Stimulated activated CD8-positive, alpha-beta memory T cell treated with anti-CD3 and anti-CD28 coated beads, Interleukin-15, amount 100 ng/mL, for 48 hours (primary cell): ENCODE measurements at regions not wholly inside any gene's neighbourhood (a gene's known extent, or its start where the extent isn't known, plus 50 kb on each side); places are given as distances from the start of the nearest gene placed in this dataset.

Experiments
- DNase-seq, 2 donors: peaks; one replicate each; pipeline ENCODE4 v3.0.0-alpha.2; 2020; ENCODE audit warnings: low read depth in 2 of 2

- no peak for DNase-seq
Observed at GRCh38 chr14:85195872-85196477, 334.0 kb upstream of the FLRT2 start.

- no peak for DNase-seq
Observed at GRCh38 chr14:85198001-85198400, 331.9 kb upstream of the FLRT2 start.

GRCh38 chr14:85205875-85206274, 324.1 kb upstream of the FLRT2 start:
- no peak for DNase-seq

GRCh38 chr14:85214471-85214870, 315.5 kb upstream of the FLRT2 start:
- DNase-seq: no peak

GRCh38 chr14:85217412-85217811, 312.5 kb upstream of the FLRT2 start:
- no peak for DNase-seq

- no peak for DNase-seq
Observed at GRCh38 chr14:85218982-85219381, 311.0 kb upstream of the FLRT2 start.

GRCh38 chr14:85221832-85222231, 308.1 kb upstream of the FLRT2 start:
- DNase-seq: no peak

GRCh38 chr14:85222341-85222740, 307.6 kb upstream of the FLRT2 start:
- DNase-seq: no peak

- DNase-seq: no peak
Observed at GRCh38 chr14:85223667-85224066, 306.3 kb upstream of the FLRT2 start.

- no peak for DNase-seq
Observed at GRCh38 chr14:85224241-85224640, 305.7 kb upstream of the FLRT2 start.

- DNase-seq: no peak
Observed at GRCh38 chr14:85233756-85234155, 296.2 kb upstream of the FLRT2 start.

- no peak for DNase-seq
Observed at GRCh38 chr14:85234156-85235025, 295.6 kb upstream of the FLRT2 start.

- DNase-seq: no peak
Observed at GRCh38 chr14:85235868-85236267, 294.1 kb upstream of the FLRT2 start.

GRCh38 chr14:85236296-85236695, 293.6 kb upstream of the FLRT2 start:
- DNase-seq: no peak

GRCh38 chr14:85239791-85240190, 290.2 kb upstream of the FLRT2 start:
- DNase-seq: no peak

- DNase-seq: no peak
Observed at GRCh38 chr14:85241022-85241855, 288.7 kb upstream of the FLRT2 start.

GRCh38 chr14:85242666-85243065, 287.3 kb upstream of the FLRT2 start:
- DNase-seq: no peak

- DNase-seq: no peak
Observed at GRCh38 chr14:85243321-85243720, 286.6 kb upstream of the FLRT2 start.

GRCh38 chr14:85247071-85247470, 282.9 kb upstream of the FLRT2 start:
- DNase-seq: no peak

- no peak for DNase-seq
Observed at GRCh38 chr14:85248881-85249635, 280.9 kb upstream of the FLRT2 start.

- no peak for DNase-seq
Observed at GRCh38 chr14:85250414-85251189, 279.3 kb upstream of the FLRT2 start.
